ENCODE measurements at regions not wholly inside any gene's neighbourhood (a gene's known extent, or its start where the extent isn't known, plus 50 kb on each side); places are given as distances from the start of the nearest gene placed in this dataset.

DNA sequence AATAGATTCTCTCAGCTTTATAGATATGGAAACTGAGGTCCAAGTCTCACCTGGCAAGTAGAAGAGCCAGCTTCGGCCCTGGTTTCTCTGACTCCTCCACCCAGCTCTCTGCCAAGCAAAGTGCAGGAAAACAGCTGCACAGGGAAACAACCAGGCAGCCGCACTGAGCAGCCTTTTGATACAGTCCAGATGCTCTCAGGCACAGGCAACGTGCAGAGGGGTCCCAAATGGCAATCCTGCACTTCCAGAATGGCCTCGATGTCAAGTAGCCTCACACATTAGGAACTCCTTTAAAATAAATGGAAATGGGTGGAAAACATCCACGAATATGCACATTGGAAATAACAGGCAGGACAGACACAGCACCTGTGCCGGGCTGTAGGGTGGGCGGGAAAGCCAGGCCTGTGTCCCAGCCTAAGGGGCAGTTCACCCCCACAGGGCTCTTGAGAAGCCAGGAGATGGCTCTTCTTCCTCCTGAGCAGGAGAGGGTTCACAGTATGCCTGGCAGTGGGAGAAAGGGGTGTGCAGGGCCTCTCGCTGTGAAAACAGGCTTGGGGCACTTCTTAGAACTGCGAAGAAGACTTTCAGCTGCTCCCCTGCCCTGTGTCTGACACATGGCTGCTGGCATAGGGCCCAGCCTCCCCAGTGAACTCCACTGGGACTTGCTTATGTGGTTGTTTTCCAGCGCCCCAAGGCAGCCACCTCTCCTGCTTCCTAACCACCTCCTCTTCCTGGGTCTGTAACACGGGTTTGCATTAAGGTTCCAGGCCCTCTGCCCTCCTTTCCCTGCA, 63.9 kb upstream of the TUBA3E start:
- Histone ChIP-seq H4K91ac (replicated peaks; ENCODE audit: insufficient read length, low read length) (no peak overlapping the region), H3K9ac (replicated peaks in 1 of 4; ENCODE audit: extremely low read depth in 1 of 4, low read depth in 3 of 4, low read length in 3 of 4) (no peak overlapping the region), H3K56ac (replicated peaks; ENCODE audit: insufficient read length, low read depth, low read length) (no peak overlapping the region), H2AFZ (ENCODE audit: low read length) (no peak overlapping the region; the same call in 1 of the 2 replicates), H3K27ac (ENCODE audit: low read depth, low read length) (no peak overlapping the region), H2AK5ac (ENCODE audit: low read depth, low read length) (no peak overlapping the region), H3K18ac (ENCODE audit: extremely low read depth, low read length) (no peak overlapping the region), H3K23me2 (ENCODE audit: low read depth, low read length) (no peaks in the 10 kb centered on the region), H3K79me2 (ENCODE audit: control insufficient read depth in 1 of 2, insufficient read depth in 2 of 2, low read length in 2 of 2) (no peaks in the 10 kb centered on the region), H3K9me3 (ENCODE audit: insufficient read depth in 2 of 2, low read depth in 1 of 2, low read length in 1 of 2) (no peaks in the 10 kb centered on the region; a peak in 1 of 4 replicates), H3K14ac (ENCODE audit: insufficient read length) (no peak overlapping the region), H3K4me1 (replicated peaks in 1 of 4; ENCODE audit: control insufficient read depth in 3 of 4, insufficient read depth in 4 of 4, low read length in 3 of 4) (peaks cover 0 to 3% (median 0%) of the 10 kb centered on the region in 4 experiments; a peak in 1 of 7 replicates), H2BK12ac (ENCODE audit: low read depth, low read length) (no peak overlapping the region), H3K79me1 (ENCODE audit: low read depth, low read length) (no peaks in the 10 kb centered on the region), H2BK120ac (replicated peaks; ENCODE audit: low read depth, low read length) (no peak overlapping the region), H2BK5ac (ENCODE audit: low read depth, low read length) (no peak overlapping the region), H3K4me2 (ENCODE audit: insufficient read depth in 1 of 2, low read depth in 2 of 2, low read length in 2 of 2) (no peak overlapping the region), H2BK20ac (ENCODE audit: low read length) (no peak overlapping the region), H3K23ac (ENCODE audit: insufficient read length) (no peak overlapping the region), H3K27me3 (replicated peaks in 1 of 4; ENCODE audit: control insufficient read depth in 3 of 4, extremely low read depth in 1 of 4, insufficient read depth in 3 of 4, low read length in 3 of 4) (no peaks in the 10 kb centered on the region), H3K4ac (replicated peaks; ENCODE audit: insufficient read length, low read depth, low read length) (no peak overlapping the region), H4K5ac (ENCODE audit: insufficient read length, low read depth, low read length) (no peak overlapping the region), H4K20me1 (replicated peaks in 1 of 2; ENCODE audit: control insufficient read depth in 1 of 2, insufficient read depth in 2 of 2, low read length in 2 of 2) (no peaks in the 10 kb centered on the region), H4K8ac (ENCODE audit: extremely low read depth, insufficient read depth, low read length) (no peak overlapping the region; the same call in 1 of the 2 replicates), H2BK15ac (ENCODE audit: low read length) (no peak overlapping the region), H3K4me3 (ENCODE audit: extremely low read depth in 1 of 4, insufficient read depth in 2 of 4, low read depth in 3 of 4, low read length in 4 of 4) (no peak overlapping the region), H3K36me3 (ENCODE audit: control insufficient read depth in 2 of 4, insufficient read depth in 4 of 4, low read length in 3 of 4) (no peaks in the 10 kb centered on the region)
- no peak for DNase-seq (ENCODE audit: low read depth in 1 of 2, low spot score in 2 of 2)
- TF ChIP-seq TEAD4 (IDR thresholded peaks at IDR 0.05; ENCODE audit: low read depth, low read length) (0 out of 2 replicates have a peak, but pooled peaks have one; percentile 37), SAP30 (IDR thresholded peaks at IDR 0.05; ENCODE audit: insufficient read depth, insufficient replicate concordance, low read length) (no peak), CREB1 (IDR thresholded peaks at IDR 0.05) (no peak)
- ChIA-PET POLR2A (ENCODE audit: partially characterized antibody) (no interaction called here), CTCF (ENCODE audit: partially characterized antibody) (no interaction called here)
- no peak for FAIRE-seq
- WGBS, 2 experiments (ENCODE audit: extremely low coverage in 1 of 2, insufficient coverage in 1 of 2, insufficient read length in 1 of 2, insufficient replicate concordance in 2 of 2, low coverage in 1 of 2, low lambda C conversion rate in 2 of 2, missing lambda C conversion rate in 1 of 2): 85% methylated on average over 11 of the region's 11 CpGs; no CpG with 5 or more reads in 1 of the 2 experiments

Data from H1 (cell line).